Right kidney (tissue), 1 donor: ENCODE measurements at regions not wholly inside any gene's neighbourhood (a gene's known extent, or its start where the extent isn't known, plus 50 kb on each side); places are given as distances from the start of the nearest gene placed in this dataset.

ENCODE experiments used
- DNase-seq: peaks from one replicate; pipeline ENCODE4 v3.0.0-alpha.2; 2016

- DNase-seq: no peak
Measured at GRCh38 chr2:226526716-226527115, 272.9 kb downstream of the IRS1 start.

GRCh38 chr2:226524381-226524843 is 275.2 kb downstream of the IRS1 start:
- no peak for DNase-seq

- no peak for DNase-seq
Measured at GRCh38 chr2:226520723-226521122, 278.9 kb downstream of the IRS1 start.

- DNase-seq: no peak
Measured at GRCh38 chr2:226515344-226516055, 284.1 kb downstream of the IRS1 start.

- no peak for DNase-seq
Measured at GRCh38 chr2:226514895-226515294, 284.7 kb downstream of the IRS1 start.

GRCh38 chr2:226511311-226511710 is 288.3 kb downstream of the IRS1 start:
- DNase-seq: no peak

GRCh38 chr2:226508683-226509082 is 290.9 kb downstream of the IRS1 start:
- DNase-seq: no peak

- no peak for DNase-seq
Measured at GRCh38 chr2:226508005-226508404, 291.6 kb downstream of the IRS1 start.

GRCh38 chr2:226497146-226497909 is 302.3 kb downstream of the IRS1 start:
- no peak for DNase-seq

GRCh38 chr2:226496273-226496550 is 303.4 kb downstream of the IRS1 start:
- DNase-seq: no peak

GRCh38 chr2:226495466-226496272 is 304.0 kb downstream of the IRS1 start:
- peak; percentile 22 for DNase-seq

- no peak for DNase-seq
Measured at GRCh38 chr2:226491112-226491511, 308.5 kb downstream of the IRS1 start.

GRCh38 chr2:226489775-226490541 is 309.7 kb downstream of the IRS1 start:
- no peak for DNase-seq

- no peak for DNase-seq
Measured at GRCh38 chr2:226488034-226488433, 311.6 kb downstream of the IRS1 start.

- no peak for DNase-seq
Measured at GRCh38 chr2:226487573-226487972, 312.0 kb downstream of the IRS1 start.

- no peak for DNase-seq
Measured at GRCh38 chr2:226483745-226484619, 315.6 kb downstream of the IRS1 start.

- no peak for DNase-seq
Measured at GRCh38 chr2:226483143-226483542, 316.5 kb downstream of the IRS1 start.

GRCh38 chr2:226478109-226478809 is 321.4 kb downstream of the IRS1 start:
- DNase-seq: peak; percentile 9

GRCh38 chr2:226477221-226478108 is 322.2 kb downstream of the IRS1 start:
- no peak for DNase-seq

GRCh38 chr2:226475650-226476049 is 324.0 kb downstream of the IRS1 start:
- DNase-seq: no peak
